HG03045 (cell line): ENCODE measurements at regions not wholly inside any gene's neighbourhood (a gene's known extent, or its start where the extent isn't known, plus 50 kb on each side); places are given as distances from the start of the nearest gene placed in this dataset.

Experiments used
- ATAC-seq: cut with Tn5 transposase; IDR thresholded peaks from one replicate; pipeline ENCODE4 v1.9.1; 2021; ENCODE audit warnings: mild to moderate bottlenecking, moderate library complexity; ENCODE audit not compliant: unreplicated experiment

- ATAC-seq = no peak
These were observed 206.4 kb upstream of the CCDC150 start for GRCh38 chr2:196433116-196433515.

GRCh38 chr2:196434217-196434616 lies 205.3 kb upstream of the CCDC150 start:
- ATAC-seq = no peak

- ATAC-seq = no peak
These were observed 204.3 kb upstream of the CCDC150 start for GRCh38 chr2:196435189-196435588.

- ATAC-seq = no peak
These were observed 201.9 kb upstream of the CCDC150 start for GRCh38 chr2:196437626-196438025.

- ATAC-seq = no peak
These were observed 199.8 kb upstream of the CCDC150 start for GRCh38 chr2:196439760-196440159.

- no peak for ATAC-seq
These were observed 199.1 kb upstream of the CCDC150 start for GRCh38 chr2:196440413-196440812.

- no peak for ATAC-seq
These were observed 198.0 kb upstream of the CCDC150 start for GRCh38 chr2:196441527-196441926.

- ATAC-seq = no peak
These were observed 197.3 kb upstream of the CCDC150 start for GRCh38 chr2:196442211-196442610.

GRCh38 chr2:196444442-196444841 lies 195.1 kb upstream of the CCDC150 start:
- no peak for ATAC-seq

- no peak for ATAC-seq
These were observed 193.5 kb upstream of the CCDC150 start for GRCh38 chr2:196445991-196446390.

- no peak for ATAC-seq
These were observed 191.0 kb upstream of the CCDC150 start for GRCh38 chr2:196448407-196449079.

GRCh38 chr2:196449083-196449482 lies 190.4 kb upstream of the CCDC150 start:
- no peak for ATAC-seq

GRCh38 chr2:196452758-196453157 lies 186.8 kb upstream of the CCDC150 start:
- ATAC-seq = no peak

GRCh38 chr2:196453613-196454047 lies 185.9 kb upstream of the CCDC150 start:
- ATAC-seq = peak; percentile 59

- ATAC-seq = no peak
These were observed 185.0 kb upstream of the CCDC150 start for GRCh38 chr2:196454492-196454891.

GRCh38 chr2:196459539-196459938 lies 180.0 kb upstream of the CCDC150 start:
- ATAC-seq = no peak

GRCh38 chr2:196463706-196464105 lies 175.8 kb upstream of the CCDC150 start:
- ATAC-seq = no peak

- ATAC-seq = no peak
These were observed 175.2 kb upstream of the CCDC150 start for GRCh38 chr2:196464311-196464710.

GRCh38 chr2:196466581-196466980 lies 172.9 kb upstream of the CCDC150 start:
- no peak for ATAC-seq

GRCh38 chr2:196468394-196468793 lies 171.1 kb upstream of the CCDC150 start:
- ATAC-seq = no peak

GRCh38 chr2:196473617-196474016 lies 165.9 kb upstream of the CCDC150 start:
- no peak for ATAC-seq

GRCh38 chr2:196475611-196476010 lies 163.9 kb upstream of the CCDC150 start:
- no peak for ATAC-seq

- no peak for ATAC-seq
These were observed 160.9 kb upstream of the CCDC150 start for GRCh38 chr2:196478588-196478987.
